ENCODE measurements at regions not wholly inside any gene's neighbourhood (a gene's known extent, or its start where the extent isn't known, plus 50 kb on each side); places are given as distances from the start of the nearest gene placed in this dataset.

DNA sequence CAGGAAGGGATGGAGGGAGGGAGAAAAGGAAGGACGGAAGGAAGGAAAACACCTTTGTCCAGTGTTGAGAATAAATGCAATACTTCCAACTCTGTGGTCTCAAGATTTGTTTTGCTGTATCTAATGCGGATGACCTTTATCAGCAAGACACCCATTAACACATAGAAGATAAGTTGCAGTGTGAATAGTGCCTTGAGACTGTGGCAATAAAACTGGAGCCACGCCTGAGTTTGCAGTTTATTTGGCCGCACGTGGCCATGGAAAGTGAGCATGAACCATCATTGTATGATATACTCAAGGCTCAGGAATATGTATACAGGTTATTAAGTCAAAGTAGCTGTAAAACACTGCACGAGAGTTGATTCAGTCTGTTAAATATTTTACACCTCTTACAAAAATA is 113.6 kb upstream of the EEA1 start:
- Histone ChIP-seq H3K4me3 (ENCODE audit: low read depth, low read length) (no peak overlapping the region), H3K9me3 (ENCODE audit: control insufficient read depth, insufficient read depth, low read depth, low read length) (no peaks in the 10 kb centered on the region), H3K27ac (ENCODE audit: extremely low read depth, low read depth, low read length) (no peak overlapping the region), H3K4me1 (ENCODE audit: control insufficient read depth, insufficient read depth, low read length) (peaks cover 6% of the 10 kb centered on the region), H3K36me3 (ENCODE audit: control insufficient read depth in 2 of 2, insufficient read depth in 1 of 2, low read length in 2 of 2) (no peaks in the 10 kb centered on the region)
- CTCF ChIA-PET, result interaction anchor here (1.5 kb wide), 1 partner anchor 354 kb away, joined by 3 read pairs; no protein-coding TSS in a partner anchor
- POLR2A ChIA-PET, result interaction anchor here (0.6 kb wide), 2 partner anchors 28 to 82 kb away, joined by 5 to 14 read pairs; no protein-coding TSS in a partner anchor
- no peak for TF ChIP-seq ZNF530 (tag by site-specific recombination; IDR thresholded peaks at IDR 0.05; ENCODE audit: low read depth)
- TF ChIP-seq ZBTB8A (tag by site-specific recombination; IDR thresholded peaks at IDR 0.05), result no peak
- no peak for TF ChIP-seq ZNF48 (tag by site-specific recombination; IDR thresholded peaks at IDR 0.05)
- peak; percentile 14; the same call in 1 of the 2 replicates for TF ChIP-seq ZXDB (tag by site-specific recombination; IDR thresholded peaks at IDR 0.05)
- no peak for TF ChIP-seq ZNF792 (tag by site-specific recombination; IDR thresholded peaks at IDR 0.05)
- no peak for TF ChIP-seq ZNF311 (tag by site-specific recombination; IDR thresholded peaks at IDR 0.05; ENCODE audit: borderline replicate concordance)
- TF ChIP-seq, protein P1, sequence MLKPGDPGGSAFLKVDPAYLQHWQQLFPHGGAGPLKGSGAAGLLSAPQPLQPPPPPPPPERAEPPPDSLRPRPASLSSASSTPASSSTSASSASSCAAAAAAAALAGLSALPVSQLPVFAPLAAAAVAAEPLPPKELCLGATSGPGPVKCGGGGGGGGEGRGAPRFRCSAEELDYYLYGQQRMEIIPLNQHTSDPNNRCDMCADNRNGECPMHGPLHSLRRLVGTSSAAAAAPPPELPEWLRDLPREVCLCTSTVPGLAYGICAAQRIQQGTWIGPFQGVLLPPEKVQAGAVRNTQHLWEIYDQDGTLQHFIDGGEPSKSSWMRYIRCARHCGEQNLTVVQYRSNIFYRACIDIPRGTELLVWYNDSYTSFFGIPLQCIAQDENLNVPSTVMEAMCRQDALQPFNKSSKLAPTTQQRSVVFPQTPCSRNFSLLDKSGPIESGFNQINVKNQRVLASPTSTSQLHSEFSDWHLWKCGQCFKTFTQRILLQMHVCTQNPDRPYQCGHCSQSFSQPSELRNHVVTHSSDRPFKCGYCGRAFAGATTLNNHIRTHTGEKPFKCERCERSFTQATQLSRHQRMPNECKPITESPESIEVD (tag by site-specific recombination; IDR thresholded peaks at IDR 0.05), result no peak
- TF ChIP-seq ZNF366 (tag by site-specific recombination; conservative IDR thresholded peaks at IDR 0.05), result peak; percentile 43; the same call in 1 of the 2 replicates
- TF ChIP-seq ZNF664 (tag by site-specific recombination; IDR thresholded peaks at IDR 0.05), result no peak
- peak; percentile 15; the same call in 1 of the 2 replicates for TF ChIP-seq ZBTB20 (tag by site-specific recombination; IDR thresholded peaks at IDR 0.05)
- TF ChIP-seq, protein P2, sequence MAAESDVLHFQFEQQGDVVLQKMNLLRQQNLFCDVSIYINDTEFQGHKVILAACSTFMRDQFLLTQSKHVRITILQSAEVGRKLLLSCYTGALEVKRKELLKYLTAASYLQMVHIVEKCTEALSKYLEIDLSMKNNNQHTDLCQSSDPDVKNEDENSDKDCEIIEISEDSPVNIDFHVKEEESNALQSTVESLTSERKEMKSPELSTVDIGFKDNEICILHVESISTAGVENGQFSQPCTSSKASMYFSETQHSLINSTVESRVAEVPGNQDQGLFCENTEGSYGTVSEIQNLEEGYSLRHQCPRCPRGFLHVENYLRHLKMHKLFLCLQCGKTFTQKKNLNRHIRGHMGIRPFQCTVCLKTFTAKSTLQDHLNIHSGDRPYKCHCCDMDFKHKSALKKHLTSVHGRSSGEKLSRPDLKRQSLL (tag by site-specific recombination; IDR thresholded peaks at IDR 0.05), result 0 out of 2 replicates have a peak, but pooled peaks have one; percentile 9
- no peak for TF ChIP-seq ZFP3 (tag by site-specific recombination; IDR thresholded peaks at IDR 0.05; ENCODE audit: low read depth)
- no peak for TF ChIP-seq ZNF426 (tag by site-specific recombination; IDR thresholded peaks at IDR 0.05)
- no peak for TF ChIP-seq ZNF211 (tag by site-specific recombination; IDR thresholded peaks at IDR 0.05; ENCODE audit: low read depth)
- TF ChIP-seq IKZF3 (tag by site-specific recombination; IDR thresholded peaks at IDR 0.05), result no peak
- TF ChIP-seq, protein P3, sequence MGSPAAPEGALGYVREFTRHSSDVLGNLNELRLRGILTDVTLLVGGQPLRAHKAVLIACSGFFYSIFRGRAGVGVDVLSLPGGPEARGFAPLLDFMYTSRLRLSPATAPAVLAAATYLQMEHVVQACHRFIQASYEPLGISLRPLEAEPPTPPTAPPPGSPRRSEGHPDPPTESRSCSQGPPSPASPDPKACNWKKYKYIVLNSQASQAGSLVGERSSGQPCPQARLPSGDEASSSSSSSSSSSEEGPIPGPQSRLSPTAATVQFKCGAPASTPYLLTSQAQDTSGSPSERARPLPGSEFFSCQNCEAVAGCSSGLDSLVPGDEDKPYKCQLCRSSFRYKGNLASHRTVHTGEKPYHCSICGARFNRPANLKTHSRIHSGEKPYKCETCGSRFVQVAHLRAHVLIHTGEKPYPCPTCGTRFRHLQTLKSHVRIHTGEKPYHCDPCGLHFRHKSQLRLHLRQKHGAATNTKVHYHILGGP (tag by site-specific recombination; IDR thresholded peaks at IDR 0.05), result no peak
- TF ChIP-seq FEZF1 (tag by site-specific recombination; IDR thresholded peaks at IDR 0.05), result 0 out of 2 replicates have a peak, but pooled peaks have one; percentile 21
- TF ChIP-seq TCF7L2 (IDR thresholded peaks at IDR 0.05; ENCODE audit: borderline replicate concordance, low read depth, low read length), result no peak
- TF ChIP-seq, protein P4, sequence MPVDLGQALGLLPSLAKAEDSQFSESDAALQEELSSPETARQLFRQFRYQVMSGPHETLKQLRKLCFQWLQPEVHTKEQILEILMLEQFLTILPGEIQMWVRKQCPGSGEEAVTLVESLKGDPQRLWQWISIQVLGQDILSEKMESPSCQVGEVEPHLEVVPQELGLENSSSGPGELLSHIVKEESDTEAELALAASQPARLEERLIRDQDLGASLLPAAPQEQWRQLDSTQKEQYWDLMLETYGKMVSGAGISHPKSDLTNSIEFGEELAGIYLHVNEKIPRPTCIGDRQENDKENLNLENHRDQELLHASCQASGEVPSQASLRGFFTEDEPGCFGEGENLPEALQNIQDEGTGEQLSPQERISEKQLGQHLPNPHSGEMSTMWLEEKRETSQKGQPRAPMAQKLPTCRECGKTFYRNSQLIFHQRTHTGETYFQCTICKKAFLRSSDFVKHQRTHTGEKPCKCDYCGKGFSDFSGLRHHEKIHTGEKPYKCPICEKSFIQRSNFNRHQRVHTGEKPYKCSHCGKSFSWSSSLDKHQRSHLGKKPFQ (tag by site-specific recombination; IDR thresholded peaks at IDR 0.05), result peak; percentile 69
- TF ChIP-seq, protein P5, sequence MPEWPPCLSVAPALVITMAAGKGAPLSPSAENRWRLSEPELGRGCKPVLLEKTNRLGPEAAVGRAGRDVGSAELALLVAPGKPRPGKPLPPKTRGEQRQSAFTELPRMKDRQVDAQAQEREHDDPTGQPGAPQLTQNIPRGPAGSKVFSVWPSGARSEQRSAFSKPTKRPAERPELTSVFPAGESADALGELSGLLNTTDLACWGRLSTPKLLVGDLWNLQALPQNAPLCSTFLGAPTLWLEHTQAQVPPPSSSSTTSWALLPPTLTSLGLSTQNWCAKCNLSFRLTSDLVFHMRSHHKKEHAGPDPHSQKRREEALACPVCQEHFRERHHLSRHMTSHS (tag by site-specific recombination; IDR thresholded peaks at IDR 0.05), result no peak
- TF ChIP-seq, protein P6, sequence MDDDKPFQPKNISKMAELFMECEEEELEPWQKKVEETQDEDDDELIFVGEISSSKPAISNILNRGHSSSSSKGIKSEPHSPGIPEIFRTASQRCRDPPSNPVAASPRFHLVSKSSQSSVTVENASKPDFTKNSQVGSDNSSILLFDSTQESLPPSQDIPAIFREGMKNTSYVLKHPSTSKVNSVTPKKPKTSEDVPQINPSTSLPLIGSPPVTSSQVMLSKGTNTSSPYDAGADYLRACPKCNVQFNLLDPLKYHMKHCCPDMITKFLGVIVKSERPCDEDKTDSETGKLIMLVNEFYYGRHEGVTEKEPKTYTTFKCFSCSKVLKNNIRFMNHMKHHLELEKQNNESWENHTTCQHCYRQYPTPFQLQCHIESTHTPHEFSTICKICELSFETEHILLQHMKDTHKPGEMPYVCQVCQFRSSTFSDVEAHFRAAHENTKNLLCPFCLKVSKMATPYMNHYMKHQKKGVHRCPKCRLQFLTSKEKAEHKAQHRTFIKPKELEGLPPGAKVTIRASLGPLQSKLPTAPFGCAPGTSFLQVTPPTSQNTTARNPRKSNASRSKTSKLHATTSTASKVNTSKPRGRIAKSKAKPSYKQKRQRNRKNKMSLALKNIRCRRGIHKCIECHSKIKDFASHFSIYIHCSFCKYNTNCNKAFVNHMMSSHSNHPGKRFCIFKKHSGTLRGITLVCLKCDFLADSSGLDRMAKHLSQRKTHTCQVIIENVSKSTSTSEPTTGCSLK (tag by site-specific recombination; IDR thresholded peaks at IDR 0.05), result no peak
- no peak for TF ChIP-seq ZNF624 (tag by site-specific recombination; IDR thresholded peaks at IDR 0.05)
- TF ChIP-seq GFI1B (tag by site-specific recombination; IDR thresholded peaks at IDR 0.05), result no peak
- TF ChIP-seq, protein P7, sequence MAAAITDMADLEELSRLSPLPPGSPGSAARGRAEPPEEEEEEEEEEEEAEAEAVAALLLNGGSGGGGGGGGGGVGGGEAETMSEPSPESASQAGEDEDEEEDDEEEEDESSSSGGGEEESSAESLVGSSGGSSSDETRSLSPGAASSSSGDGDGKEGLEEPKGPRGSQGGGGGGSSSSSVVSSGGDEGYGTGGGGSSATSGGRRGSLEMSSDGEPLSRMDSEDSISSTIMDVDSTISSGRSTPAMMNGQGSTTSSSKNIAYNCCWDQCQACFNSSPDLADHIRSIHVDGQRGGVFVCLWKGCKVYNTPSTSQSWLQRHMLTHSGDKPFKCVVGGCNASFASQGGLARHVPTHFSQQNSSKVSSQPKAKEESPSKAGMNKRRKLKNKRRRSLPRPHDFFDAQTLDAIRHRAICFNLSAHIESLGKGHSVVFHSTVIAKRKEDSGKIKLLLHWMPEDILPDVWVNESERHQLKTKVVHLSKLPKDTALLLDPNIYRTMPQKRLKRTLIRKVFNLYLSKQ (tag by site-specific recombination; IDR thresholded peaks at IDR 0.05; ENCODE audit: borderline replicate concordance), result no peak

All from HEK293 (cell line).